Epithelial cell of esophagus (primary cell): ENCODE measurements at regions not wholly inside any gene's neighbourhood (a gene's known extent, or its start where the extent isn't known, plus 50 kb on each side); places are given as distances from the start of the nearest gene placed in this dataset.
A peak's percentile ranks its signal among the peaks of the same experiment; 100 is the strongest.

Experiments
- DNase-seq: peaks from one replicate; pipeline ENCODE4 v3.0.0; 2010; ENCODE audit warnings: low read depth
- H3K4me3 ChIP-seq: 2 replicates; pipeline ENCODE4 v1.5.1; 2011; ENCODE audit warnings: mild to moderate bottlenecking, low read length, control low read depth
- CTCF ChIP-seq: IDR thresholded peaks from 2 replicates; pipeline ENCODE4 v1.5.1; 2011; ENCODE audit warnings: low read depth, mild to moderate bottlenecking, low read length, control low read depth, inconsistent platforms; ENCODE audit not compliant: insufficient read depth; ENCODE audit errors: missing control alignments

DNA sequence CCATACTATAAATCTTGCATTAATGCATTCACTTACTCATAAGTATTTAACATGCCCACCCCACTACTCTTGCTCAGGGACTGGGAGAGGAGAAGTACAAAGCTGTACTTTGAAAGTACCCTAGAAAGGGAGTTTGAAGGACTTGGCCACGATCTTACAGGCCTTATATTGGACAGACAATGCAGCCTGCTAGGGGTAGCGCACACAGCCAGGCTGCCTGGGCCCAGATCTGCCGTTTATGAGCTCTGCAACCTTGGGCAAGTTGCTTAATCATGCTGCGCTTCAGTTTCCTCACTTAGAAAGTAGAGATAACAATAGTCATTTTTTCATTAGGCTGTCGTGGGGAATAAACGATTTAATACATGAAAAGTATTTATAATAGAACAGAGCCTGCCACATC, 110.1 kb downstream of the CDC7 start:
- H3K4me3 ChIP-seq = no peak overlapping the region
- no peak for DNase-seq

DNA sequence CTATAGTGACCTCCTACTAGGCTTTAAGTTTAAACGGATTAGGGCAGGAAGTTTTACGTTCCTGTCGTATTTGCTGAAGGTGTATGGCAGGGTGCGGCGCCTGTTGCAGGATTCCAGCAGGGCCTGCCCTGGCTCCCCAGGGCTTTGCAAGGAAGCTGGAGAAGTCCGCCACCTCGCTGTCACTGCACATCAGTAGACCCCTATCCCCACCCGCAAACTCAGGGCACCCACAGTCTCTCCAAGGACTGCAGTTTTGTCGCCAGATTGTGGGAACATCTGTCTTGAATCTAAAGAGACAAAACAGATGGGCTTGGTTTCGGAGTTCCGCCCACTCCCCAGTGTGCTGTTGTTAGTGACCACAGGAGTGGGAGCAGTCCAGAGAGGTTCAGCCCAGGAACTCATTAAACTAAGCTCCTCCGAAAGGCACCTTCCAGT, 110.8 kb downstream of the CDC7 start:
- no peak for TF ChIP-seq CTCF
- DNase-seq = peak; percentile 41

More for the DNA sequence above, 110.1 kb downstream of the CDC7 start:
- TF ChIP-seq CTCF = no peak

DNA sequence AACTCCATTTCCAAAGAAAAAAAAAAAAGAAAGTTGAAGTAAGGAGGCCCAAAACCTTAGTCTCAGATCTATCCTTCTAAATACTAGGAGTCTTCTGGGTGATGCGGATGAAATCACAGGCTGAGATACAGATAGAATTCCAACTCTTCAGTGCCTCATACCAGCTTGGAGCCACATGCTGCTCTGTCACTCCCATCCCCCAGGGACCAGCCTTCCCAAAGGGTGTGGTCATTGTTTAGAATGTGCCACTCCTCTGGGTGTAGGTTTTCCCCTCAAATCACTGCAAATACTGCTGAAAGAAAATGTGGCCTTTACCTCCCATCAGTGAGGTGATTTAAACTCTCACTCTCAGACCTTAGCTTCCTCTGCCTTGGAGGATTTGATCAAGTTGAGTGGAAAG, 112.9 kb downstream of the CDC7 start:
- peak; percentile 29 for DNase-seq

More for the DNA sequence above, 110.8 kb downstream of the CDC7 start:
- H3K4me3 ChIP-seq = no peak overlapping the region

GRCh38 chr1:91616712-91617111, 116.1 kb downstream of the CDC7 start:
- no peak for TF ChIP-seq CTCF
- no peak for DNase-seq
- no peak overlapping the region for H3K4me3 ChIP-seq

More for the DNA sequence above, 112.9 kb downstream of the CDC7 start:
- no peak overlapping the region for H3K4me3 ChIP-seq
- no peak for TF ChIP-seq CTCF

- no peak for TF ChIP-seq CTCF
- no peak for DNase-seq
- H3K4me3 ChIP-seq = no peak overlapping the region
Measured at GRCh38 chr1:91617285-91617765, 116.7 kb downstream of the CDC7 start.

DNA sequence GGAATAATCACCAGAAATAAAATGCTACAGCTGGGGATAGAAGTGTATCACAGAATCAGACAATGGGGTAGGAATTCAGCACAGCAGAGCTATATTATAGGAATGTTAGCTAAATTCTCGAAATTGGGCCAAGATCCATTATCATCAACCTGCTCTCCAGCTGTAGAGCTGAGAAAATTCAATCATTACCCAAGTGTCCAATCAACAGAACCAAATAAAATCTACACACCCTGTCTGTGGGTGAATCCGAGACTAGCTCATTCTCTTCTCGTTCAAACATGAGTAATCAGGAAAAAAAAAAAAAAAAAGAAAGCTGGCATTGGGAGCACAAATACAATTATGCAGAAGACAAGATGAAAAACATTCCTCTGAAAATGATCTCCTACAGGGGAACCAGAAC, 119.2 kb downstream of the CDC7 start:
- DNase-seq = no peak
- TF ChIP-seq CTCF = no peak
- H3K4me3 ChIP-seq = no peak overlapping the region

- TF ChIP-seq CTCF = no peak
Measured at GRCh38 chr1:91621360-91621759, 120.7 kb downstream of the CDC7 start.

More at GRCh38 chr1:91621360-91621759, 120.7 kb downstream of the CDC7 start:
- no peak overlapping the region for H3K4me3 ChIP-seq
- no peak for DNase-seq
